Transverse colon (tissue), 4 donors: ENCODE measurements at regions not wholly inside any gene's neighbourhood (a gene's known extent, or its start where the extent isn't known, plus 50 kb on each side); places are given as distances from the start of the nearest gene placed in this dataset.

Experiments
- DNase-seq: peaks from one replicate; pipeline ENCODE4 v3.0.0-alpha.2; 2019
- H3K27ac ChIP-seq, 4 donors: fragments of 200-600 bp; sonication (generic); 2 replicates each; pipeline ENCODE4 v1.5.1; 2016 to 2018; ENCODE audit warnings: inconsistent platforms in 4 of 4
- H3K27me3 ChIP-seq: fragments of 200-600 bp; sonication (generic); 2 replicates; pipeline ENCODE4 v1.5.1; 2017; ENCODE audit warnings: inconsistent platforms
- H3K36me3 ChIP-seq, 4 donors: fragments of 200-600 bp; sonication (generic); 2 replicates each; pipeline ENCODE4 v1.5.1; 2017 to 2019; ENCODE audit warnings: inconsistent platforms in 4 of 4
- H3K4me1 ChIP-seq, 4 donors: fragments of 200-600 bp; sonication (generic); 2 replicates each; pipeline ENCODE4 v1.5.1; 2017 to 2020; ENCODE audit warnings: inconsistent platforms in 4 of 4
- H3K4me3 ChIP-seq, 4 donors: fragments of 200-600 bp; sonication (generic); 1 replicate in 1 of 4; 2 replicates in 3 of 4; pipeline versions ENCODE4 v1.5.1 to v1.6.1; 2017 to 2019; ENCODE audit warnings: inconsistent platforms in 4 of 4
- H3K9me3 ChIP-seq, 2 donors: fragments of 200-600 bp; sonication (generic); 2 replicates each; pipeline ENCODE4 v1.5.1; 2017 to 2019; ENCODE audit warnings: inconsistent platforms in 2 of 2
- CTCF ChIP-seq, 5 experiments: fragments of 200-600 bp in 3 of 5; fragments of 450-650 bp in 2 of 5; sonication (generic) in 3 of 5; IDR thresholded peaks; 1 replicate in 2 of 5; 2 replicates in 3 of 5; pipeline ENCODE4 v1.5.1; 2016 to 2017; ENCODE audit warnings: antibody characterized with exemption in 5 of 5, inconsistent platforms in 3 of 5, mild to moderate bottlenecking in 2 of 5, moderate library complexity in 1 of 5
- EP300 ChIP-seq: sonication (generic); formaldehyde crosslinking; IDR thresholded peaks from one replicate; pipeline ENCODE4 v1.6.1; 2017; ENCODE audit warnings: antibody characterized with exemption, low read depth
- POLR2A ChIP-seq: fragments of 450-650 bp; IDR thresholded peaks from one replicate; pipeline ENCODE4 v1.6.1; 2016; ENCODE audit warnings: antibody characterized with exemption, mild to moderate bottlenecking, moderate library complexity
- POLR2AphosphoS5 ChIP-seq, 3 donors: sonication (generic); formaldehyde crosslinking; IDR thresholded peaks; one replicate each; pipeline ENCODE4 v1.6.1; 2016; ENCODE audit warnings: antibody characterized with exemption in 3 of 3
- WGBS, 2 donors: methylation state at CpG; one replicate each; pipeline ENCODE4 v1.1.5; 2018; ENCODE audit warnings: low coverage in 1 of 2; 5-methylcytosine and 5-hydroxymethylcytosine counted together
- in situ Hi-C, 4 donors: fragments of 200-750 bp; cut with MboI; loops; one replicate each; pipeline versions ENCODE4 v1.15.0 to v1.15.1; 2017; ENCODE audit warnings: low sequenced_read_pairs in 3 of 4, low pct_ligation_motif_present in 1 of 4, low pct_unique_long_range_greater_than_20kb in 1 of 4
- intact Hi-C: fragments of 100-400 bp; cut with DNase I; formaldehyde crosslinking; loops from one replicate; pipeline ENCODE4 v1.15.1; 2023; ENCODE audit warnings: low total_unique reads

GRCh38 chr2:45170191-45171135, 161.2 kb upstream of the SIX2 start:
- Histone ChIP-seq H3K4me1 (peaks cover 0 to 20% (median 19%) of the 10 kb centered on the region in 4 donors), H3K27me3 (peaks cover 82% of the 10 kb centered on the region), H3K9me3 (no peaks in the 10 kb centered on the region), H3K27ac (no peak overlapping the region), H3K4me3 (peak overlapping the region in 2 of 4 donors; percentile 30 to 44), H3K36me3 (no peaks in the 10 kb centered on the region)
- 48 to 58% methylated on average over 12 to 56 of the region's 56 CpGs for WGBS, 2 donors
- TF ChIP-seq POLR2AphosphoS5 (IDR thresholded peaks at IDR 0.05) (no peak), CTCF (IDR thresholded peaks at IDR 0.05) (no peak), EP300 (no peak), POLR2A (no peak)
- no peak for DNase-seq
- intact Hi-C loops (no loop called here), in situ Hi-C loops (no loop called here)

- Histone ChIP-seq H3K4me1 (peaks cover 0 to 20% (median 19%) of the 10 kb centered on the region in 4 donors), H3K27me3 (peaks cover 87% of the 10 kb centered on the region), H3K9me3 (no peaks in the 10 kb centered on the region), H3K4me3 (peak overlapping the region in 3 of 4 donors; percentile 12 to 44 (median 30)), H3K27ac (no peak overlapping the region), H3K36me3 (no peaks in the 10 kb centered on the region)
- in situ Hi-C loops (no loop called here), intact Hi-C loops (no loop called here)
- WGBS, 2 donors = 5% methylated on average over 77 of the region's 95 CpGs; no CpG with 5 or more reads in 1 of the 2 donors
- TF ChIP-seq POLR2AphosphoS5 (IDR thresholded peaks at IDR 0.05) (no peak), EP300 (no peak), CTCF (IDR thresholded peaks at IDR 0.05) (no peak), POLR2A (no peak)
- no peak for DNase-seq
Measured at GRCh38 chr2:45169339-45170190, 160.3 kb upstream of the SIX2 start.

- WGBS, 2 donors = 5% methylated on average over 42 of the region's 70 CpGs; no CpG with 5 or more reads in 1 of the 2 donors
- intact Hi-C loops = no loop called here
- peak overlapping the region in 3 of 4 donors; percentile 12 to 44 (median 30) for H3K4me3 ChIP-seq
- H3K27me3 ChIP-seq = peaks cover 94% of the 10 kb centered on the region
- no peaks in the 10 kb centered on the region for H3K36me3 ChIP-seq
- H3K27ac ChIP-seq = no peak overlapping the region
- TF ChIP-seq POLR2AphosphoS5 (IDR thresholded peaks at IDR 0.05) (no peak), EP300 (no peak), CTCF (IDR thresholded peaks at IDR 0.05) (no peak), POLR2A (no peak)
- in situ Hi-C loops = no loop called here
- peaks cover 0 to 20% (median 19%) of the 10 kb centered on the region in 4 donors for H3K4me1 ChIP-seq
- H3K9me3 ChIP-seq = no peaks in the 10 kb centered on the region
- DNase-seq = no peak
Measured at GRCh38 chr2:45168711-45169338, 159.6 kb upstream of the SIX2 start.
